HG03064 (cell line): ENCODE measurements at regions not wholly inside any gene's neighbourhood (a gene's known extent, or its start where the extent isn't known, plus 50 kb on each side); places are given as distances from the start of the nearest gene placed in this dataset.
"Not testable (repeated sequence)": the region's sequence is repeated elsewhere in the genome, so short reads cannot be mapped to it uniquely, and the experiment has no call there.

Experiments used
- ATAC-seq: cut with Tn5 transposase; IDR thresholded peaks from one replicate; pipeline ENCODE4 v1.9.1; 2021; ENCODE audit warnings: low read depth; ENCODE audit not compliant: unreplicated experiment

GRCh38 chr2:53381271-53381670 lies 386.3 kb upstream of the CHAC2 start:
- no peak for ATAC-seq

GRCh38 chr2:53379547-53379946 lies 388.1 kb upstream of the CHAC2 start:
- no peak for ATAC-seq

GRCh38 chr2:53378791-53379190 lies 388.8 kb upstream of the CHAC2 start:
- ATAC-seq, result no peak

GRCh38 chr2:53373126-53373525 lies 394.5 kb upstream of the CHAC2 start:
- ATAC-seq, result no peak

GRCh38 chr2:53366543-53366942 lies 401.1 kb upstream of the CHAC2 start:
- ATAC-seq, result no peak

GRCh38 chr2:53362934-53363333 lies 404.7 kb upstream of the CHAC2 start:
- ATAC-seq, result no peak

- no peak for ATAC-seq
Measured at GRCh38 chr2:53356291-53356905, 411.2 kb upstream of the CHAC2 start.

- no peak for ATAC-seq
Measured at GRCh38 chr2:53353135-53354114, 414.2 kb upstream of the CHAC2 start.

- ATAC-seq, result no peak
Measured at GRCh38 chr2:53347269-53347668, 420.3 kb upstream of the CHAC2 start.

GRCh38 chr2:53342248-53342647 lies 425.4 kb upstream of the CHAC2 start:
- no peak for ATAC-seq

GRCh38 chr2:53334610-53335009 lies 433.0 kb upstream of the CHAC2 start:
- no peak for ATAC-seq

GRCh38 chr2:53331667-53332066 lies 435.9 kb upstream of the CHAC2 start:
- ATAC-seq, result no peak

GRCh38 chr2:53317861-53318260 lies 449.7 kb upstream of the CHAC2 start:
- ATAC-seq, result no peak

GRCh38 chr2:53315149-53315548 lies 452.5 kb upstream of the CHAC2 start:
- no peak for ATAC-seq

- ATAC-seq, result no peak
Measured at GRCh38 chr2:53314718-53315117, 452.9 kb upstream of the CHAC2 start.

GRCh38 chr2:53313644-53314043 lies 454.0 kb upstream of the CHAC2 start:
- not testable (repeated sequence) for ATAC-seq

- ATAC-seq, result no peak
Measured at GRCh38 chr2:53312721-53313120, 454.9 kb upstream of the CHAC2 start.

- no peak for ATAC-seq
Measured at GRCh38 chr2:53312181-53312580, 455.4 kb upstream of the CHAC2 start.

- no peak for ATAC-seq
Measured at GRCh38 chr2:53303012-53303578, 464.5 kb upstream of the CHAC2 start.

- no peak for ATAC-seq
Measured at GRCh38 chr2:53302455-53302854, 465.1 kb upstream of the CHAC2 start.

GRCh38 chr2:53289309-53290006 lies 478.1 kb upstream of the CHAC2 start:
- ATAC-seq, result no peak
